ENCODE measurements at regions not wholly inside any gene's neighbourhood (a gene's known extent, or its start where the extent isn't known, plus 50 kb on each side); places are given as distances from the start of the nearest gene placed in this dataset.

DNA sequence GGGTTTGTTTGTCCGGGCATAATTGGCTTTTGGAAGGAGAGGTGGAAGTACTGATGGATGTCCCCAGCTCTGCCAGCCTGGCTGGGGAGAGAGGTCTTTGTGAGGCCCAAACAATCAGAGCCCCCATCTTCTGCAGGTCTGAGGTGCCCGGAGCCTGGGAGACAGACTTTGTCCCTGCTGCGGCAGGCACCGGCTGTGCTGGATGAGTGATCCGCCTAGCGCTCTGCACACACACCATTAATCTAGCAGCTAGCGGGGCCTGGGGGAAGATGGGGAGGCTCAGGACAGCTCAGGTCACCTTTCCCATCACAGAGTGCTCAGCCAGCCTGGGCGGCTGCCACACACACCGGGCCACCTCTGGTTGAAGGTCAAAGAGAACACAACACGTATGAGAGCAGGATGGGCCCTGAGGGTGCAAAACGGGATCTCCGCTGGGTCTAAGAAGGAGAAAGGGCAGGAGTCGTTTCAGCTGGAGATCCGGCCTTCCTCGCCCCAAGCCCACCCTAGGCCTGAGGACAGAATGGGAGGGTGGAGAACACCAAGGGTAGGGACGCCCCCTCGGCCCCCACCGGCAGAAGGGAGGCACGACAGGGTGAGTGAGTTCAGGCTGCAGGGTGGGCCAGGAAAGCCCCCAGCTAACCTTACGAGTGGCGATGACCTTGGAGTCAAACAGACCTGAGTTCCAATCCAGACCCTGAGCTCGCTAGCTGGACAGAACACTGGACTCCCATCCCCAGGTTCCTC is 341.8 kb downstream of the NPHP4 start:
- no peaks in the 10 kb centered on the region for H4K20me1 ChIP-seq (ENCODE audit: insufficient read depth)
- CTCF ChIA-PET = no interaction called here
- intact Hi-C loops (cut with micrococcal nuclease) = no loop called here
- POLR2A ChIA-PET = interaction anchor here (0.9 kb wide), 1 partner anchor 1325 kb away, joined by 3 read pairs; no protein-coding TSS in a partner anchor
- no peaks in the 10 kb centered on the region for H3K9me3 ChIP-seq (ENCODE audit: control insufficient read depth in 1 of 2, insufficient read depth in 1 of 2, low read depth in 1 of 2, low read length in 2 of 2)
- no peaks in the 10 kb centered on the region; a peak in 1 of 4 replicates for H3K4me1 ChIP-seq (ENCODE audit: control insufficient read depth in 1 of 2, insufficient read depth in 2 of 2, low read length in 2 of 2)
- DNase-seq (ENCODE audit: low read depth, low spot score) (no peak), ATAC-seq (no peak)
- no peak overlapping the region for H3K27ac ChIP-seq (ENCODE audit: low read depth, low read length)
- TF ChIP-seq POLR2AphosphoS5 (IDR thresholded peaks at IDR 0.05; ENCODE audit: low read depth, low read length) = no peak
- no peak for TF ChIP-seq ZNF274 (IDR thresholded peaks at IDR 0.05; ENCODE audit: low read depth, low read length)
- TF ChIP-seq, protein P1, sequence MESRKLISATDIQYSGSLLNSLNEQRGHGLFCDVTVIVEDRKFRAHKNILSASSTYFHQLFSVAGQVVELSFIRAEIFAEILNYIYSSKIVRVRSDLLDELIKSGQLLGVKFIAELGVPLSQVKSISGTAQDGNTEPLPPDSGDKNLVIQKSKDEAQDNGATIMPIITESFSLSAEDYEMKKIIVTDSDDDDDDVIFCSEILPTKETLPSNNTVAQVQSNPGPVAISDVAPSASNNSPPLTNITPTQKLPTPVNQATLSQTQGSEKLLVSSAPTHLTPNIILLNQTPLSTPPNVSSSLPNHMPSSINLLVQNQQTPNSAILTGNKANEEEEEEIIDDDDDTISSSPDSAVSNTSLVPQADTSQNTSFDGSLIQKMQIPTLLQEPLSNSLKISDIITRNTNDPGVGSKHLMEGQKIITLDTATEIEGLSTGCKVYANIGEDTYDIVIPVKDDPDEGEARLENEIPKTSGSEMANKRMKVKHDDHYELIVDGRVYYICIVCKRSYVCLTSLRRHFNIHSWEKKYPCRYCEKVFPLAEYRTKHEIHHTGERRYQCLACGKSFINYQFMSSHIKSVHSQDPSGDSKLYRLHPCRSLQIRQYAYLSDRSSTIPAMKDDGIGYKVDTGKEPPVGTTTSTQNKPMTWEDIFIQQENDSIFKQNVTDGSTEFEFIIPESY (IDR thresholded peaks at IDR 0.05; ENCODE audit: extremely low read depth, insufficient replicate concordance, low read length) = no peak
- H3K9me2 ChIP-seq (ENCODE audit: insufficient read depth) = no peaks in the 10 kb centered on the region
- no peak overlapping the region for H3K4me3 ChIP-seq (replicated peaks in 1 of 2; ENCODE audit: low read depth in 1 of 2, low read length in 2 of 2)
- RAD21 ChIA-PET (ENCODE audit: low non-redundant PET in 1 of 2, low total read pairs in 2 of 2, uncharacterized antibody in 2 of 2, unreplicated experiment in 2 of 2) = no interaction called here
- H3K36me3 ChIP-seq (ENCODE audit: control insufficient read depth in 1 of 2, insufficient read depth in 2 of 2, low read length in 2 of 2) = no peaks in the 10 kb centered on the region
- BruUV-seq (replicated peaks) = no TSS peak
- no peak overlapping the region for H3K4me2 ChIP-seq (ENCODE audit: low read length)
- H3K79me2 ChIP-seq (ENCODE audit: insufficient read depth, low read length) = no peaks in the 10 kb centered on the region
- H2AFZ ChIP-seq (ENCODE audit: low read depth, low read length, poor library complexity, severe bottlenecking) = no peak overlapping the region
- H3K27me3 ChIP-seq (ENCODE audit: insufficient read depth, low read length) = peaks cover 33% of the 10 kb centered on the region
- no peak overlapping the region for H3K9ac ChIP-seq (ENCODE audit: low read length)

DNA sequence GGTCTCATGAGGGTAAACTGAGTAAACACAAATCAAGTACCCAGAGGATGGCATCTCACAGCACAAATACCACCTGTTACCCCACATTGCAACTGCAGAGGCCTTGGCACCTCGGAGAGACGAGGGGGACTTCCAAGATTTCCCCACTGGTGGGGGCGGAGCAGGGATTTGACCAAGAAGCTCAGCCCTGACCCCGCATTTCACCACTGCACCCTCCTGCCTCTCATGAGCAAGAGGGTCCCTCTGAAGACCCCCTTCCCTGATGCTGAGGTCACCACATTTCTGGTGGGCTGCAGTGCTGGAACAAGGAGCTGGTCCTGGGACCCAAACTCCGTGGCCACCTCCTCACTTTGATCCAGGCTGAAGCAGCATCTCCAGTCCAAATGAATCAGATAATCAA is 342.4 kb downstream of the NPHP4 start:
- TF ChIP-seq, protein P2, sequence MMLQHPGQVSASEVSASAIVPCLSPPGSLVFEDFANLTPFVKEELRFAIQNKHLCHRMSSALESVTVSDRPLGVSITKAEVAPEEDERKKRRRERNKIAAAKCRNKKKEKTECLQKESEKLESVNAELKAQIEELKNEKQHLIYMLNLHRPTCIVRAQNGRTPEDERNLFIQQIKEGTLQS (IDR thresholded peaks at IDR 0.05) = no peak
- TF ChIP-seq, protein P1 (IDR thresholded peaks at IDR 0.05; ENCODE audit: extremely low read depth, insufficient replicate concordance, low read length) = no peak
- TF ChIP-seq EZH2 (IDR thresholded peaks at IDR 0.05) = no peak
- TF ChIP-seq SIN3A (IDR thresholded peaks at IDR 0.05; ENCODE audit: low read depth) = no peak
- no peak for TF ChIP-seq CEBPB (IDR thresholded peaks at IDR 0.05; ENCODE audit: low read depth)
- TF ChIP-seq POLR2AphosphoS5 (IDR thresholded peaks at IDR 0.05; ENCODE audit: low read depth, low read length) = no peak
- TF ChIP-seq JUND (IDR thresholded peaks at IDR 0.05) = no peak
- TF ChIP-seq YY1 (IDR thresholded peaks at IDR 0.05; ENCODE audit: extremely low read depth, insufficient replicate concordance, low read depth, low read length) = no peak
- no peak for TF ChIP-seq EGR1 (IDR thresholded peaks at IDR 0.05; ENCODE audit: low read depth)
- no peak for TF ChIP-seq TCF7L2 (IDR thresholded peaks at IDR 0.05; ENCODE audit: borderline replicate concordance, extremely low read depth, insufficient read depth, insufficient read length)
- TF ChIP-seq CBX3 (IDR thresholded peaks at IDR 0.05; ENCODE audit: low read depth) = no peak
- ATAC-seq (no peak), DNase-seq (ENCODE audit: low read depth, low spot score) (no peak)
- Histone ChIP-seq H2AFZ (ENCODE audit: low read depth, low read length, poor library complexity, severe bottlenecking) (no peak overlapping the region), H4K20me1 (ENCODE audit: insufficient read depth) (no peaks in the 10 kb centered on the region), H3K9me3 (ENCODE audit: control insufficient read depth in 1 of 2, insufficient read depth in 1 of 2, low read depth in 1 of 2, low read length in 2 of 2) (no peaks in the 10 kb centered on the region), H3K4me3 (replicated peaks in 1 of 2; ENCODE audit: low read depth in 1 of 2, low read length in 2 of 2) (no peak overlapping the region), H3K27me3 (ENCODE audit: insufficient read depth, low read length) (peaks cover 33% of the 10 kb centered on the region), H3K4me2 (ENCODE audit: low read length) (no peak overlapping the region), H3K4me1 (ENCODE audit: control insufficient read depth in 1 of 2, insufficient read depth in 2 of 2, low read length in 2 of 2) (no peaks in the 10 kb centered on the region; a peak in 1 of 4 replicates), H3K79me2 (ENCODE audit: insufficient read depth, low read length) (no peaks in the 10 kb centered on the region), H3K27ac (ENCODE audit: low read depth, low read length) (no peak overlapping the region), H3K9me2 (ENCODE audit: insufficient read depth) (no peaks in the 10 kb centered on the region), H3K36me3 (ENCODE audit: control insufficient read depth in 1 of 2, insufficient read depth in 2 of 2, low read length in 2 of 2) (no peaks in the 10 kb centered on the region), H3K9ac (ENCODE audit: low read length) (no peak overlapping the region)
- ChIA-PET CTCF (no interaction called here), RAD21 (ENCODE audit: low non-redundant PET in 1 of 2, low total read pairs in 2 of 2, uncharacterized antibody in 2 of 2, unreplicated experiment in 2 of 2) (no interaction called here), POLR2A (interaction anchor here (0.9 kb wide), 1 partner anchor 1324 kb away, joined by 3 read pairs; no protein-coding TSS in a partner anchor)
- intact Hi-C loops (cut with micrococcal nuclease) = loop anchor here (10.0 kb wide), 1 partner anchor 185 kb away; no protein-coding TSS in a partner anchor
- BruUV-seq (replicated peaks) = no TSS peak

Data from HCT116 (cell line).